ENCODE measurements at regions not wholly inside any gene's neighbourhood (a gene's known extent, or its start where the extent isn't known, plus 50 kb on each side); places are given as distances from the start of the nearest gene placed in this dataset.

DNA sequence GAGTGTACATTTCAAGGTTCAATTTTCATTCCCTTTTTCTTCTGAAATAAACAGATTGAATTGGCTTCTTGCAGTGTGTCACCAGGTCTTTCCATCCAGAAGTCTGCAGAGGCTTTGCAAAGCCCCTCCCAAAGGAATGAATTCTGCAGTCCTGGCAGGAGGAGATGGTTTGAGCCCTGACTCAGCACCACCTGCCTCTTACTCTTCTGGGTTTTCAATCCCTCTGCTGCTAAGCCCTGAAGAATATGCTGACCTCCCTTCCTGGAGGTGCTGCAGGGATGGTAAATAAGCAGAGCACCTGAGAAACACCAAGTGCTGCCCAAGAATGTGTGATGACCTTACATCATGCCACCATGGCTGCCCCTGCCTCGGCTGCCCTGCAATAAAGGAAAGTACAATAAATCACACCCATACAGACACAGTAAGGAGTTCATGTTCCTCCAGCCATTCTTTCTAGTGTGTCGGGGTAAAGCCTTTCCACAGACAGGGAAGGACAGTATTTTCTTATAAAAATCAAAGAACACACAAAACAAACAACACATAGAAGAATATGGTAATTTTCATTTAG, 209.2 kb downstream of the ZNF326 start:
- Mint-ChIP-seq H3K4me1 (peaks cover 14 to 17% of the 10 kb centered on the region in 2 experiments), H3K27ac (no peak overlapping the region), H3K27me3 (ENCODE audit: low read depth) (peaks cover 3% of the 10 kb centered on the region; the same call in 1 of the 2 replicates), H3K9me3 (no peaks in the 10 kb centered on the region), H3K36me3 (ENCODE audit: insufficient read depth in 1 of 3, low read depth in 3 of 3) (no peaks in the 10 kb centered on the region), H3K4me3 (no peak overlapping the region)
- no CpG with 5 or more reads among the region's 2 CpGs for WGBS (ENCODE audit: extremely low coverage, insufficient read length, low lambda C conversion rate)
- H3K27ac ChIP-seq (ENCODE audit: insufficient read length, low read depth, low read length): no peak overlapping the region
- TF ChIP-seq, protein P1, sequence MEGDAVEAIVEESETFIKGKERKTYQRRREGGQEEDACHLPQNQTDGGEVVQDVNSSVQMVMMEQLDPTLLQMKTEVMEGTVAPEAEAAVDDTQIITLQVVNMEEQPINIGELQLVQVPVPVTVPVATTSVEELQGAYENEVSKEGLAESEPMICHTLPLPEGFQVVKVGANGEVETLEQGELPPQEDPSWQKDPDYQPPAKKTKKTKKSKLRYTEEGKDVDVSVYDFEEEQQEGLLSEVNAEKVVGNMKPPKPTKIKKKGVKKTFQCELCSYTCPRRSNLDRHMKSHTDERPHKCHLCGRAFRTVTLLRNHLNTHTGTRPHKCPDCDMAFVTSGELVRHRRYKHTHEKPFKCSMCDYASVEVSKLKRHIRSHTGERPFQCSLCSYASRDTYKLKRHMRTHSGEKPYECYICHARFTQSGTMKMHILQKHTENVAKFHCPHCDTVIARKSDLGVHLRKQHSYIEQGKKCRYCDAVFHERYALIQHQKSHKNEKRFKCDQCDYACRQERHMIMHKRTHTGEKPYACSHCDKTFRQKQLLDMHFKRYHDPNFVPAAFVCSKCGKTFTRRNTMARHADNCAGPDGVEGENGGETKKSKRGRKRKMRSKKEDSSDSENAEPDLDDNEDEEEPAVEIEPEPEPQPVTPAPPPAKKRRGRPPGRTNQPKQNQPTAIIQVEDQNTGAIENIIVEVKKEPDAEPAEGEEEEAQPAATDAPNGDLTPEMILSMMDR (conservative IDR thresholded peaks at IDR 0.05): no peak
- no peak overlapping the region for H3K18ac ChIP-seq (ENCODE audit: insufficient read length, low read depth, low read length)
- H4K8ac ChIP-seq (replicated peaks; ENCODE audit: insufficient read length, low read depth, low read length): no peak overlapping the region
- no peak overlapping the region for H2BK120ac ChIP-seq (ENCODE audit: low read depth, low read length, poor library complexity, severe bottlenecking)
- no peak overlapping the region for H2BK5ac ChIP-seq (ENCODE audit: insufficient read length, low read length)
- no peak overlapping the region for H3K23ac ChIP-seq (ENCODE audit: insufficient read length, low read depth, low read length)
- DNase-seq: no peak
- no peak overlapping the region for H4K5ac ChIP-seq (ENCODE audit: insufficient read length, low read depth, low read length)
- no peaks in the 10 kb centered on the region for H3K9me3 ChIP-seq (ENCODE audit: control insufficient read depth, low read depth, low read length)
- no peaks in the 10 kb centered on the region for H4K20me1 ChIP-seq (ENCODE audit: control insufficient read depth, insufficient read depth, insufficient read length)
- H3K9ac ChIP-seq (ENCODE audit: extremely low read depth, insufficient read length, low read length): no peak overlapping the region
- no peaks in the 10 kb centered on the region for H3K79me2 ChIP-seq (ENCODE audit: insufficient read depth, low read length)
- no peaks in the 10 kb centered on the region for H3K23me2 ChIP-seq (ENCODE audit: insufficient read length, low read depth, low read length, poor library complexity, severe bottlenecking)
- no peaks in the 10 kb centered on the region for H3K4me1 ChIP-seq (ENCODE audit: insufficient read depth, low read length)
- no peak overlapping the region for H2BK12ac ChIP-seq (ENCODE audit: insufficient read length, low read depth, low read length)
- no peak overlapping the region for H4K91ac ChIP-seq (ENCODE audit: insufficient read length, low read depth, low read length)
- no peak overlapping the region for H3K4me2 ChIP-seq (ENCODE audit: insufficient read depth, insufficient read length, low read length)
- H2AFZ ChIP-seq (ENCODE audit: low read length): no peak overlapping the region
- H2BK15ac ChIP-seq (ENCODE audit: low read depth, low read length): no peak overlapping the region
- H2BK20ac ChIP-seq (ENCODE audit: low read depth, low read length, poor library complexity, severe bottlenecking): no peak overlapping the region
- H3K14ac ChIP-seq (ENCODE audit: insufficient read depth, low read length): no peak overlapping the region
- H3K27me3 ChIP-seq (ENCODE audit: insufficient read depth, low read length): no peaks in the 10 kb centered on the region
- H3K79me1 ChIP-seq (ENCODE audit: insufficient read depth, low read depth, low read length, poor library complexity, severe bottlenecking): no peaks in the 10 kb centered on the region
- H3T11ph ChIP-seq (ENCODE audit: low read length): no peak overlapping the region
- no peak overlapping the region for H3K56ac ChIP-seq (ENCODE audit: insufficient read length, low read depth, low read length)
- H3K4ac ChIP-seq (ENCODE audit: low read depth, low read length): no peak overlapping the region
- H2AK5ac ChIP-seq (ENCODE audit: insufficient read length, low read length): no peak overlapping the region
